ENCODE measurements at regions not wholly inside any gene's neighbourhood (a gene's known extent, or its start where the extent isn't known, plus 50 kb on each side); places are given as distances from the start of the nearest gene placed in this dataset.

DNA sequence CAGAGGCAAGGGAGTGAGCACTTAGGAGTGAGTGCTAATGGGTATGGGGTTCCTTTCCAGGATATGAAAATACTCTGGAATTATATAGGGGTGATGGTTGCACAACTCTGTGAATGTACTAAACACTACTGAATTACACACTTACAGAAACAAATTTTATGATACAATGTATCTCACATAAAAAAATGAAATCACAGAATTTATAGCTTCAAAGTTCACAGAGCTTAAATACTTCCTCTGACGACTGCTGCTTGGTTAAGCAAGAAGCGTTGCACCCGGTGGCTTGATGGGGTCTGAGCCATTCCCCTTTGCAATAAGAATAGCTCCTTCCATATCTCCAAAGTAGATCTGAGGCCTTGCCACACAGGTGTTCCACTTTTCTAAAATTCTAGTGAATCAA lies 835.1 kb downstream of the TSN start:
- Mint-ChIP-seq H3K27me3 (ENCODE audit: insufficient read depth) (no peaks in the 10 kb centered on the region), H3K27ac (no peak overlapping the region), H3K4me1 (ENCODE audit: low read depth) (no peaks in the 10 kb centered on the region), H3K4me3 (no peak overlapping the region), H3K36me3 (ENCODE audit: low read depth) (no peaks in the 10 kb centered on the region), H3K9me3 (peaks cover 17% of the 10 kb centered on the region)
- no peak for DNase-seq (ENCODE audit: low spot score)
- intact Hi-C loops (cut with micrococcal nuclease) = no loop called here

DNA sequence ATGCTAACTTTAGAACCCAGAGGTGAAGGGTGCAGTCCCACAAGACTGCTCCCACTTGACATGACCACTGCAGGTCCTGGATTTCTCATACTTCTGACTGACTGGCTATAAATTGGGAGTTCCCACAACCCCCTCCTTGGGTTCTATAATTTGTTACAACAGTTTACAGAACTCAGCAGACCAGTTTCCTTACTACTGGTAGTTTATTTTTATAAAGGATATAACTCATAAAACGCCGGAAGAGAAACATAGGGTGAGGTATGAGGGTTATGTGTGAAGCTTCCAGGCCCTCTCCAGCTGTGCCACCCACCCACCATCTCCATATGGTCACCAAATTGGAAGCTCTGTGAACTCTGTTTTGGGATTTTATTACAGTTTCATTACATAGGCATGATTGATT lies 839.6 kb downstream of the TSN start:
- intact Hi-C loops (cut with micrococcal nuclease) = no loop called here
- Mint-ChIP-seq H3K36me3 (ENCODE audit: low read depth) (no peaks in the 10 kb centered on the region), H3K27ac (no peak overlapping the region), H3K4me1 (ENCODE audit: low read depth) (no peaks in the 10 kb centered on the region), H3K9me3 (peaks cover 17% of the 10 kb centered on the region), H3K4me3 (no peak overlapping the region), H3K27me3 (ENCODE audit: insufficient read depth) (no peaks in the 10 kb centered on the region)
- no peak for DNase-seq (ENCODE audit: low spot score)

DNA sequence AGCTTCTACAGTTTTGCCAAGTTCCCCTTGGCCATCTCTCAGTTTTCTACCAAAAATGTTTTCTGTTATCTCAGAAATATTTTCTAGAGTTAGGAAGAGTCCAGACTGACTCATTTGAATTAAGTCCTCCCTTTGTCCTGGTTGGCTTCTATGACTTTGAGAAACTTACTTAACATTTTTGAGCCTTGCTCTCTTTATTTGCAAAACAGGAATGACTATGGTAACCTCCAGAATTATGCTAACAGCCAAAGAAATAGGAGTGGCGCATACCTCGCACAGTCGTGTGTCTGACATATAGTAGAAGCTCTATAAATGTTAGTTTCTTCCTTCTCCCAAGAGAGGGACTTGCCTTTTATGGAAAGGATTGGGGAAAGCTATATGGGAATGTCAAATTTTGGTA lies 841.1 kb downstream of the TSN start:
- Mint-ChIP-seq H3K4me3 (no peak overlapping the region), H3K4me1 (ENCODE audit: low read depth) (no peaks in the 10 kb centered on the region), H3K9me3 (peaks cover 12% of the 10 kb centered on the region), H3K36me3 (ENCODE audit: low read depth) (no peaks in the 10 kb centered on the region), H3K27me3 (ENCODE audit: insufficient read depth) (no peaks in the 10 kb centered on the region), H3K27ac (no peak overlapping the region)
- intact Hi-C loops (cut with micrococcal nuclease) = no loop called here
- no peak for DNase-seq (ENCODE audit: low spot score)

DNA sequence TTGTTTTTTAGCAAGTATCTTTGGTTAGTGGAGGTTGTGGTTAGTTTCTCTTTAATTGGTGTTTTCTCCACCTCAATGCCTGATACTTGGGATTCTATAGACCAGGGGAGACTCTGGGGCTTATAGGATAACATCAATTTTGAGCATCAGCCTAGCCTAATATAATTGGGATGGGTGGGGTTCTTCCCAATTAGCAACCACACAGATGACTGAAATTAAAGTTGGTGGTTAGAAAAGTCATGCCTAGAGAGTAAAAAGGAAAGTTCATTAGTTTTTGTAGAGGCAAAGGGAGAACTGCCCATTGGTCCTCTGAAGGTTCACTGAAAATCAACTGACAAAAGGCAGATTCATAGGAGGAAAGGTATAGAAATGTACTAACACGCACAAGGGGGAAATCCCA lies 843.3 kb downstream of the TSN start:
- Mint-ChIP-seq H3K9me3 (peaks cover 4% of the 10 kb centered on the region), H3K4me1 (ENCODE audit: low read depth) (no peaks in the 10 kb centered on the region)
- intact Hi-C loops (cut with micrococcal nuclease) = no loop called here

DNA sequence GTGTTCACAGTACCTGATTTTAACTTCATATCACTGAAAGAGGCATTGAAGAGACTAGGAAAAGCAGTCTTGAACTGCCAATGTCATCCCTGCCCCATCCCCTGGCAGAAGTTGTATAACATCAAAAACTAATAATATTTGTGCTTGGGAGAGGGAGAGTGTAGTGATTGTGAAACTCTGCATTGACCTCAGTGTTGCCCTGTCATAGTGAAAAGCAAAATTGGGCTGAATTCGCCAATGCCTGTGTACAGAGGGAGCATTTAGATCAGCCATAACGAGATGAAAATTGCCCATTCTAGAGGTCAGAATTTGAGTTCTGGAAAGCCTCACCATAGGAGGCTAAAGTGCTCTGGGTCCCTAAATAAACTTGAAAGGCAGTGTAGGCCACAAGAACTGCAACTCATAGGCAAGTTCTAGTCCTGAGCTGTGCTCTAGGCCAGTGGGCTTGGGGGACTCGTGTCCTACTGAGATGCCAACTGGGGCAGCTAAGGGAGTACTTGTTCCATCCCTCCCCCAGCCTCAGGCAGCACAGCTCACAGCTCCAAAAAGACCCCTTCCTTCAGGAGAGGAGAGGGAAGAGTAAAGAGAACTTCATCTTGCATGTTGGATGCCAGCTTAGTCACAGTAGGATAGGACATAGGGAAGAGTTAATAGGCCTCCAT lies 855.6 kb downstream of the TSN start:
- intact Hi-C loops (cut with micrococcal nuclease) = no loop called here
- no peaks in the 10 kb centered on the region for H3K36me3 Mint-ChIP-seq (ENCODE audit: low read depth)
- H3K9me3 Mint-ChIP-seq = no peaks in the 10 kb centered on the region
- H3K4me3 Mint-ChIP-seq = no peak overlapping the region
- no peaks in the 10 kb centered on the region for H3K4me1 Mint-ChIP-seq (ENCODE audit: low read depth)
- no peaks in the 10 kb centered on the region for H3K27me3 Mint-ChIP-seq (ENCODE audit: insufficient read depth)
- H3K27ac Mint-ChIP-seq = no peak overlapping the region
- DNase-seq (ENCODE audit: low spot score) = no peak

More for the DNA sequence above, 843.3 kb downstream of the TSN start:
- Mint-ChIP-seq H3K36me3 (ENCODE audit: low read depth) (no peaks in the 10 kb centered on the region), H3K4me3 (no peak overlapping the region), H3K27ac (no peak overlapping the region), H3K27me3 (ENCODE audit: insufficient read depth) (no peaks in the 10 kb centered on the region)
- DNase-seq (ENCODE audit: low spot score) = no peak

DNA sequence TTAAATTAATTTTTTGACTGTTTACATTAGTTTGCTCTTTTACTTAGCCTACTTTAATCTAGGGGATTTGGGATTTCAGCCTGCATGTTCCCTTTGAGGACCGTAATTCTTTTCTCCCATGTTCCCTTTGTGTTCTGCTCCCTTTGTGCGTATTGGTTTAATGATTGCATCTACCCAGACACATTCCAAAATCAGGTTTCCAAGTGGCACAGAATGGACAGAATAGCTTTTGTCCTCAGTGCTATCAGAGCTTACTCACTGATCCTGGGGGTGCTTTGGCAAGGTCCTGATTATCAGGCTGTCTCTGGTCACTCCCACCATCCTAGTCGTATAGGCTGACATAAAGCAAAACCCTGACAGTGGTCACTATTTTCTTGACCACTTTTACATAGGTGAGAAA lies 867.5 kb downstream of the TSN start:
- H3K4me3 Mint-ChIP-seq = no peak overlapping the region
- H3K4me1 Mint-ChIP-seq (ENCODE audit: low read depth) = no peaks in the 10 kb centered on the region
- DNase-seq (ENCODE audit: low spot score) = no peak
- H3K27me3 Mint-ChIP-seq (ENCODE audit: insufficient read depth) = peaks cover 2% of the 10 kb centered on the region
- no peak overlapping the region for H3K27ac Mint-ChIP-seq
- intact Hi-C loops (cut with micrococcal nuclease) = no loop called here
- peaks cover 23% of the 10 kb centered on the region for H3K9me3 Mint-ChIP-seq
- H3K36me3 Mint-ChIP-seq (ENCODE audit: low read depth) = no peaks in the 10 kb centered on the region

DNA sequence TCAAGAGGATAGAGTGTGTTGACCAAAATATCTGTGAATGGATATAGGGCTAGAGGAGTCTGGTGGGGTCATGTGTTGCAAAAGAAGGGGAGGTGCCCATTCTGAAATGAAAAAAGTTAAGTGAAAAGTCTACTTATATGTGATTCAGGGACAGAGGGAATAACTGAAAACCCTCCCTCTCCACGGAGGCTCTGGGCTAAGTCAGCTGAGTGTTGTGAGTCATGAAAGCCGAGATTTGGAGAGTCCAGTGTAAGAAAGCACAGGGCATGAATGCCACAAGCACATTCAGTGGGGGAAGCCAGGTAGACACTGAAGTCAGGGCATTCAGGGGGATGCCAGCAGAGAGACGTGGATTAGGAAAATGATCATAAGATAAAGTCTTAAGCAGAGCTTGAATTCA lies 871.9 kb downstream of the TSN start:
- Mint-ChIP-seq H3K4me3 (no peak overlapping the region), H3K4me1 (ENCODE audit: low read depth) (no peaks in the 10 kb centered on the region), H3K27me3 (ENCODE audit: insufficient read depth) (peaks cover 2% of the 10 kb centered on the region), H3K36me3 (ENCODE audit: low read depth) (no peaks in the 10 kb centered on the region), H3K27ac (no peak overlapping the region), H3K9me3 (peaks cover 10% of the 10 kb centered on the region)
- intact Hi-C loops (cut with micrococcal nuclease) = no loop called here
- DNase-seq (ENCODE audit: low spot score) = no peak

DNA sequence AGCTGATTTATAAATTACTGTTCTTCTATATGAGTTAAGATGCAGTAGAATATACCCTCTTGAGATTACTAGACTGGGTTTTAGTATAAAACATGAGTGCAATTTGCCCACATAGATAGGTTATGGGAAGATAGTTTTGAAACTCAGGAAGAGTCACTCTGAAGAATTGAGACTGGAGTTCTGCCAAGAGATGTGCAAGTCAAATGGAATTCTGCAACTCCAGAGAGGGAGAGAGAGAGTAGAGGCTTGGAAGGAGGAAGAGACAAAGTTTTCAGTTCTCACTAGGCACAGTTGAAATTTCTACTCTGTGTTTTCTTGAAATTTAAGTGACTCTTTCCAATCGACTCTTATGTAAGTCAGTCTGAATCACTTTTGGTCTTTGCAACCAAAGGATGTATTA lies 878.8 kb downstream of the TSN start:
- intact Hi-C loops (cut with micrococcal nuclease) = no loop called here
- H3K27ac Mint-ChIP-seq = no peak overlapping the region
- H3K4me1 Mint-ChIP-seq (ENCODE audit: low read depth) = no peaks in the 10 kb centered on the region
- H3K4me3 Mint-ChIP-seq = no peak overlapping the region
- H3K9me3 Mint-ChIP-seq = peaks cover 3% of the 10 kb centered on the region
- H3K36me3 Mint-ChIP-seq (ENCODE audit: low read depth) = no peaks in the 10 kb centered on the region
- H3K27me3 Mint-ChIP-seq (ENCODE audit: insufficient read depth) = no peaks in the 10 kb centered on the region
- no peak for DNase-seq (ENCODE audit: low spot score)

DNA sequence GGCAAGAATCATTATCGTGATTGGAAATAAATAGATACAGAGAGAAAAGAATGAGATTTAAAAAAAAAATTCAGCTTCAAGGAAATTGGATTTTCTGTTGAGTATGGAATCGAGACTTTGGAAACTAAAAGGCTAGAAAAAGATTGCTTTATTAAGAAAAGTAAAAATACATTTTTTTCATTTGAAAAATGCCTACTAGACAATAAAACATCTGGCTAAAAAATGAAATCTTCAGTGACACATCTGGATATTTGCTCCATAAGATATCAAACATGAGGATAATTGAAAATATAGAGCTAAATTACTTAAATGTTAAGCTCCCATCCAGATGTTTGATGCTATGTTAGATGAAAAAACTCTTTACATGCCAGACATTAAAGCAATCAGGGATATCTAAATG lies 879.5 kb downstream of the TSN start:
- no peak for DNase-seq (ENCODE audit: low spot score)
- Mint-ChIP-seq H3K36me3 (ENCODE audit: low read depth) (no peaks in the 10 kb centered on the region), H3K27ac (no peak overlapping the region), H3K9me3 (peaks cover 3% of the 10 kb centered on the region), H3K4me3 (no peak overlapping the region), H3K27me3 (ENCODE audit: insufficient read depth) (no peaks in the 10 kb centered on the region), H3K4me1 (ENCODE audit: low read depth) (no peaks in the 10 kb centered on the region)
- intact Hi-C loops (cut with micrococcal nuclease) = no loop called here

DNA sequence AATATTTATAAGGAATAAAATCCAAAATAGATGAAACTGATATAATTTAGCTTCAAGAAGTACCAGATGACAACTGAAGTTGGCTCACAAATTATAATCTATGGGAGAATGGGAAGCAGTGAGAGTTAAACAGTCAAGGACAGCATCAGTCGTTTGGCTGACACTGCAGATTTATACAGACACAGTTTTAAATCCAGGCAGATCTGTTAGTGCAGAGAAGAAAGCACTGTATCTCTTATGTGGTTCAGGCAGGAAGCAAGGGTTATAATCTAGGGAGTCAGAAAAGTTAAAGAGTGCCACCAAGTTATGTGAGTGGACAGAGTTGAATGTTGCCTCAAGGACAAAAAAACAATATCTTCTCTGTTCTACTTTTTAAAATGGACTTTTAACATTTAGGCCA lies 880.2 kb downstream of the TSN start:
- Mint-ChIP-seq H3K4me1 (ENCODE audit: low read depth) (no peaks in the 10 kb centered on the region), H3K27me3 (ENCODE audit: insufficient read depth) (no peaks in the 10 kb centered on the region), H3K4me3 (no peak overlapping the region), H3K36me3 (ENCODE audit: low read depth) (no peaks in the 10 kb centered on the region), H3K27ac (no peak overlapping the region), H3K9me3 (peaks cover under 1% of the 10 kb centered on the region)
- intact Hi-C loops (cut with micrococcal nuclease) = no loop called here
- DNase-seq (ENCODE audit: low spot score) = no peak

DNA sequence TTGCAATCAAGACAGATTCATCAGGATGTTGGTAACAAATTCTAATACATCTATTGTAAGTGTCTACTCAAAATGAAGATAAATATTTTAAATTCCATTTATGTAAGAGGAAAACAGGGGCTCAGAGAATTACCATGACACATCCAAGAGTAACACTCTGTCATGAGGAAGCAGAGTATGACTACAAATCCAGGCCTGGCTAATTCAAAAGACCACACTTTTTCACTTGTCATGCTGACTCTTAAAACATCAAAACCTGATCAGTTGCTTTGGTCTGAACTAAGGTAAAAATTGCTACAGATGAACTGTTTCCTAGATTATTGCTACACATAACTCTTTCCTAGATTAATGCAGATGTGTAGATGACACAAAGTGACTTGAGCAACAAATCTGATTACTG lies 880.6 kb downstream of the TSN start:
- Mint-ChIP-seq H3K9me3 (no peaks in the 10 kb centered on the region), H3K4me1 (ENCODE audit: low read depth) (no peaks in the 10 kb centered on the region), H3K4me3 (no peak overlapping the region), H3K27me3 (ENCODE audit: insufficient read depth) (no peaks in the 10 kb centered on the region), H3K27ac (no peak overlapping the region), H3K36me3 (ENCODE audit: low read depth) (no peaks in the 10 kb centered on the region)
- no peak for DNase-seq (ENCODE audit: low spot score)
- intact Hi-C loops (cut with micrococcal nuclease) = no loop called here

DNA sequence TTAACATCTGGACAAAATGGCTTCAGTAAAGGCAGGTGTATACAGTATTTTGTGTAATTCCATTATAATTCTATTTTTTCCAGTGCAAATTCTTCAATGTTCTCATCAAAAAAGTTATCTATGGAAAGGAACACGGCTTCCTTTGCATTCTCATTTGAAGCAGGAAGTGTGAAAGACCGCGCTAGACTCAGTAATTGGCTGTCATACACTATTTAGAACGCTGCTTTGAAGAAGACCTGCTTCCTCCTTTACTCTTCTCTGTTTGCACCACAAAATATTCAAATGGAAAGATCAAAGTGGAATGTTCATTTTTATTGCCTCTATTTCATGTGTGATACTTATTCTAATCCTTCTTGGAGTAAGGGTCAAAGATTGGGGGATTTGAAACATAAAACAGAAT lies 883.7 kb downstream of the TSN start:
- Mint-ChIP-seq H3K4me3 (no peak overlapping the region), H3K27ac (no peak overlapping the region), H3K36me3 (ENCODE audit: low read depth) (no peaks in the 10 kb centered on the region), H3K9me3 (no peaks in the 10 kb centered on the region), H3K4me1 (ENCODE audit: low read depth) (no peaks in the 10 kb centered on the region), H3K27me3 (ENCODE audit: insufficient read depth) (no peaks in the 10 kb centered on the region)
- DNase-seq (ENCODE audit: low spot score) = no peak
- intact Hi-C loops (cut with micrococcal nuclease) = no loop called here

DNA sequence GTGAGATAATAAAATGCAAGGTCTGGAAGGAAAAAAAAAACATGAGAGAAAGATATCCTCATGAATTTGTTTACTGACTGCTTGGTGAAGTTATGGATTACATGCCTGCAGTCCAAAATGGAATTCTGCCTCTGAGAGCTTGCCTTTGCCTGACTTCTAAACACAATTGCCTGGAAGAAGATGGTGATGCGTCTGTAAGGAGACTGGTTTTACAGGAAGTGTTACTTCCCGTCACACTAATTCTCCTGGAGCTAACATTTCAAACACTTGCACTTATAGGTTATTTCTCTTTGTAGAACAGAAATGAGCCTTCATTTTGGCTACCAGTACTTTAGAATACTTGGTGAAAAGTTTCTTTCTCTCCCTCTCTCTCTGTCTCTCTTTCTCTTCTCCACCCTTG lies 884.3 kb downstream of the TSN start:
- DNase-seq (ENCODE audit: low spot score) = no peak
- intact Hi-C loops (cut with micrococcal nuclease) = no loop called here
- Mint-ChIP-seq H3K9me3 (no peaks in the 10 kb centered on the region), H3K36me3 (ENCODE audit: low read depth) (no peaks in the 10 kb centered on the region), H3K4me1 (ENCODE audit: low read depth) (no peaks in the 10 kb centered on the region), H3K27me3 (ENCODE audit: insufficient read depth) (no peaks in the 10 kb centered on the region), H3K27ac (no peak overlapping the region), H3K4me3 (no peak overlapping the region)

DNA sequence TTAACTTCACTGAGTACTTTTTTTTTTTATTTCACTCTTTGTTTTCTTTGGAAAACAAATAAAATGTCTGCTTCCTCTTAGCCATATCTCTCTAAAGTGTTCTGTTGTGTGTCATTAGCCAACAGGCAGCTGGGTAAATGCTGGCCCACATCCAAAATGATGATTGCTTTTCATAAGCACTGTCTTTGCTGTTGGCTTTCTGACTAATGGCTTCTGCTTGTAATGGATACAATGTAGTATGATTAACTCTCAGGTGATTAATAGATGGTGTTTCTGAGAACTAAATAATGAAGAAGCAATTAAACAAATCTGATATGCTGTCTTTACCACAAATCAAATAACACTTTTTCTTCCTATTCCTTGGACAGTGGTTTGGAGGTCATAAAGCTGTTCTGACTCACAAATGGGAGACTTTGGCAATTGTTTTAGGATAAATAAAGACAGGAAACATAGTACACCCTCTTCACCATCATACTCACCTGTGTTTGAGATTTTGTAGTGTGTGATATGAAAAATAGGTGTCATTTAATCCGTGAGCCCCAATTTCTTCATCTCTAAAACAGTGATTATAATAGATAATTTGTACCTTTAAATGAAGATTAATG lies 888.4 kb downstream of the TSN start:
- intact Hi-C loops (cut with micrococcal nuclease) = no loop called here
- H3K27ac Mint-ChIP-seq = no peak overlapping the region
- no peak for DNase-seq (ENCODE audit: low spot score)
- H3K36me3 Mint-ChIP-seq (ENCODE audit: low read depth) = no peaks in the 10 kb centered on the region
- H3K9me3 Mint-ChIP-seq = no peaks in the 10 kb centered on the region
- H3K4me3 Mint-ChIP-seq = no peak overlapping the region
- H3K4me1 Mint-ChIP-seq (ENCODE audit: low read depth) = no peaks in the 10 kb centered on the region
- no peaks in the 10 kb centered on the region for H3K27me3 Mint-ChIP-seq (ENCODE audit: insufficient read depth)
